ENCODE measurements at regions not wholly inside any gene's neighbourhood (a gene's known extent, or its start where the extent isn't known, plus 50 kb on each side); places are given as distances from the start of the nearest gene placed in this dataset.

DNA sequence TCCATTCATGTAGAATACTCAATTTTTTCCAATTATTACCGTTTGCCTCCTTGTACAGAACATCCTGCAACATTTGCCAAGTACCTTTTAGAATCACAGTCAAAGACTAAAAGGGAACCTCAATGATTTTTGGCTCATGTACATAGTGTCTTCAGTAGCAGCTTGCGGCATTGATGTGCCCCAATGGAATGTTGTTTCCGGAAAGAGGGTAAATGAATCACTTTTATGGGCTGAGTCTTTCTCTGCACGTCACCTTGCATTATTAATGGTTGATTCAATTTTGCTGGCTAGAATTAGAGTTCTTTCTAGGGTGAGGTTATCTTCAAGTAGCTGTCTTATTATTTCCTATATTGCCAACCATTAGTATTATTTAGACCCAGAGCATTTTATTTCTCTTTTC is 116.9 kb upstream of the GABRA2 start:
- DNase-seq (ENCODE audit: low read depth, low spot score): peak; percentile 65
- Histone ChIP-seq H3K27ac (ENCODE audit: control insufficient read depth, insufficient read depth, low read length) (peak overlapping the region; percentile 48), H4K20me1 (ENCODE audit: control insufficient read depth, extremely low read depth, insufficient read depth, low read length) (no peaks in the 10 kb centered on the region), H3K4me1 (ENCODE audit: control insufficient read depth, extremely low read depth, insufficient read depth, low read length) (peaks cover 38% of the 10 kb centered on the region), H3K4me3 (ENCODE audit: control insufficient read depth in 2 of 3, extremely low read depth in 1 of 3, insufficient read depth in 2 of 3, low read depth in 1 of 3, low read length in 3 of 3) (no peak overlapping the region), H3K79me2 (ENCODE audit: control insufficient read depth, insufficient read depth, low read length) (no peaks in the 10 kb centered on the region), H2AFZ (ENCODE audit: control insufficient read depth, low read length) (no peak overlapping the region), H3K9me3 (ENCODE audit: control insufficient read depth, low read depth, low read length) (no peaks in the 10 kb centered on the region), H3K9ac (ENCODE audit: control insufficient read depth, extremely low read depth, insufficient read depth, low read length) (no peak overlapping the region), H3K36me3 (ENCODE audit: control insufficient read depth in 2 of 2, extremely low read depth in 1 of 2, insufficient read depth in 2 of 2, low read length in 2 of 2) (no peaks in the 10 kb centered on the region), H3K9me1 (ENCODE audit: control insufficient read depth, extremely low read depth, insufficient read depth, low read length) (no peaks in the 10 kb centered on the region), H3K27me3 (ENCODE audit: control insufficient read depth, extremely low read depth, insufficient read depth, low read length) (no peaks in the 10 kb centered on the region), H3K4me2 (ENCODE audit: control insufficient read depth, extremely low read depth, insufficient read depth, low read depth, low read length) (peak overlapping the region; percentile 17)
- TF ChIP-seq, protein P1, sequence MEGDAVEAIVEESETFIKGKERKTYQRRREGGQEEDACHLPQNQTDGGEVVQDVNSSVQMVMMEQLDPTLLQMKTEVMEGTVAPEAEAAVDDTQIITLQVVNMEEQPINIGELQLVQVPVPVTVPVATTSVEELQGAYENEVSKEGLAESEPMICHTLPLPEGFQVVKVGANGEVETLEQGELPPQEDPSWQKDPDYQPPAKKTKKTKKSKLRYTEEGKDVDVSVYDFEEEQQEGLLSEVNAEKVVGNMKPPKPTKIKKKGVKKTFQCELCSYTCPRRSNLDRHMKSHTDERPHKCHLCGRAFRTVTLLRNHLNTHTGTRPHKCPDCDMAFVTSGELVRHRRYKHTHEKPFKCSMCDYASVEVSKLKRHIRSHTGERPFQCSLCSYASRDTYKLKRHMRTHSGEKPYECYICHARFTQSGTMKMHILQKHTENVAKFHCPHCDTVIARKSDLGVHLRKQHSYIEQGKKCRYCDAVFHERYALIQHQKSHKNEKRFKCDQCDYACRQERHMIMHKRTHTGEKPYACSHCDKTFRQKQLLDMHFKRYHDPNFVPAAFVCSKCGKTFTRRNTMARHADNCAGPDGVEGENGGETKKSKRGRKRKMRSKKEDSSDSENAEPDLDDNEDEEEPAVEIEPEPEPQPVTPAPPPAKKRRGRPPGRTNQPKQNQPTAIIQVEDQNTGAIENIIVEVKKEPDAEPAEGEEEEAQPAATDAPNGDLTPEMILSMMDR (optimal IDR thresholded peaks at IDR 0.05 in 1 of 3, IDR thresholded peaks at IDR 0.05 in 1 of 3, conservative IDR thresholded peaks at IDR 0.05 in 1 of 3; ENCODE audit: extremely low read depth in 1 of 3, insufficient read depth in 2 of 3, low read length in 3 of 3): no peak
- TF ChIP-seq EZH2 (IDR thresholded peaks at IDR 0.05; ENCODE audit: low read length): no peak
- dilution Hi-C loops (cut with MboI; ENCODE audit: extremely low pct_ligation_motif_present, low sequenced_read_pairs): no loop called here
- peak; percentile 92 for FAIRE-seq

DNA sequence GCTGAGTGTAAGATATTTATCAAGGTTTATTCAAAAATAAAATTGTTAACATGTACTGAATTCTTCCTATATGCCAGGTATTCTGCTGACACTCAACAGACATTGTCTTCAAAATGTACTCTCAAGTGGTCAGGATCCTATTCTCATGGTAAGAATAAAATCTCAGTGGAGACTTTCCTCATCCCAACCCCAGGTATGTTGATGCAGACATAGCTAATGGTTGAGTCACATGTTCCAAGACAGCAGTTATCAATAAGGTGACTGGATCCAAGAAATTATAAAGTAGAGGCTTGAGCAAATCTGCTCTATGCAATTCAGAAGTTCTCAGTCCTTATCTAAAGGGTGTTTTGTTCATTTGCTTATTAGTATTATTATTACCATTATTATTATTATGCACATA is 115.2 kb upstream of the GABRA2 start:
- no peaks in the 10 kb centered on the region for H3K27me3 ChIP-seq (ENCODE audit: control insufficient read depth, extremely low read depth, insufficient read depth, low read length)
- DNase-seq (ENCODE audit: low read depth, low spot score) (peak; percentile 36), FAIRE-seq (peak; percentile 9)
- dilution Hi-C loops (cut with MboI; ENCODE audit: extremely low pct_ligation_motif_present, low sequenced_read_pairs): no loop called here
- no peak overlapping the region for H3K27ac ChIP-seq (ENCODE audit: control insufficient read depth, insufficient read depth, low read length)
- H3K79me2 ChIP-seq (ENCODE audit: control insufficient read depth, insufficient read depth, low read length): no peaks in the 10 kb centered on the region
- TF ChIP-seq EZH2 (IDR thresholded peaks at IDR 0.05; ENCODE audit: low read length): no peak
- TF ChIP-seq, protein P1 (optimal IDR thresholded peaks at IDR 0.05 in 1 of 3, IDR thresholded peaks at IDR 0.05 in 1 of 3, conservative IDR thresholded peaks at IDR 0.05 in 1 of 3; ENCODE audit: extremely low read depth in 1 of 3, insufficient read depth in 2 of 3, low read length in 3 of 3): no peak
- H2AFZ ChIP-seq (ENCODE audit: control insufficient read depth, low read length): no peak overlapping the region
- H3K9me3 ChIP-seq (ENCODE audit: control insufficient read depth, low read depth, low read length): no peaks in the 10 kb centered on the region
- peak overlapping the region; percentile 54 for H3K4me2 ChIP-seq (ENCODE audit: control insufficient read depth, extremely low read depth, insufficient read depth, low read depth, low read length)
- H3K36me3 ChIP-seq (ENCODE audit: control insufficient read depth in 2 of 2, extremely low read depth in 1 of 2, insufficient read depth in 2 of 2, low read length in 2 of 2): no peaks in the 10 kb centered on the region
- no peaks in the 10 kb centered on the region for H3K9me1 ChIP-seq (ENCODE audit: control insufficient read depth, extremely low read depth, insufficient read depth, low read length)
- peaks cover 38% of the 10 kb centered on the region for H3K4me1 ChIP-seq (ENCODE audit: control insufficient read depth, extremely low read depth, insufficient read depth, low read length)
- no peak overlapping the region for H3K4me3 ChIP-seq (ENCODE audit: control insufficient read depth in 2 of 3, extremely low read depth in 1 of 3, insufficient read depth in 2 of 3, low read depth in 1 of 3, low read length in 3 of 3)
- H3K9ac ChIP-seq (ENCODE audit: control insufficient read depth, extremely low read depth, insufficient read depth, low read length): no peak overlapping the region
- H4K20me1 ChIP-seq (ENCODE audit: control insufficient read depth, extremely low read depth, insufficient read depth, low read length): no peaks in the 10 kb centered on the region

All from keratinocyte (primary cell).